CD4-positive, alpha-beta T cell (primary cell): ENCODE measurements at regions not wholly inside any gene's neighbourhood (a gene's known extent, or its start where the extent isn't known, plus 50 kb on each side); places are given as distances from the start of the nearest gene placed in this dataset.

Experiments used
- ATAC-seq: fragments of 200-7000 bp; cut with Tn5 transposase; one replicate; pipeline ENCODE4 v1.10.0; 2022; ENCODE audit warnings: mild to moderate bottlenecking; ENCODE audit not compliant: poor library complexity
- CTCF ChIA-PET: fragments of 350-600 bp; sonication (Branson Sonifier 250); formaldehyde crosslinking; loops from one replicate; lab custom pipeline; 2021; ENCODE audit warnings: antibody characterized with exemption, inconsistent platforms; lab: Charles Lee
- POLR2A ChIA-PET: fragments of 350-600 bp; sonication (Branson Sonifier 250); formaldehyde crosslinking; loops from one replicate; lab custom pipeline; 2021; ENCODE audit warnings: antibody characterized with exemption, inconsistent platforms; lab: Charles Lee
- DNase-seq, 14 experiments: peaks; one replicate each; pipeline ENCODE4 v3.0.0-alpha.2; 2013 to 2020; ENCODE audit warnings: mixed read lengths in 2 of 14
- H3K27ac ChIP-seq, 2 donors: one replicate each; pipeline versions ENCODE4 v1.5.1 to v1.7.0; 2013; ENCODE audit warnings: low read length in 2 of 2, low read depth in 1 of 2, mild to moderate bottlenecking in 1 of 2
- H3K27me3 ChIP-seq, 2 experiments: 1 replicate in 1 of 2; 2 replicates in 1 of 2; pipeline versions ENCODE4 v1.6.1 to v1.7.0; 2013; ENCODE audit warnings: low read length in 2 of 2, control low read depth in 1 of 2, mild to moderate bottlenecking in 1 of 2, moderate library complexity in 1 of 2; ENCODE audit not compliant: insufficient read depth in 2 of 2, control insufficient read depth in 1 of 2
- H3K36me3 ChIP-seq: one replicate; pipeline ENCODE4 v1.6.1; 2013; ENCODE audit warnings: low read length, control low read depth; ENCODE audit not compliant: insufficient read depth
- H3K4me1 ChIP-seq: one replicate; pipeline ENCODE4 v1.6.1; 2013; ENCODE audit warnings: low read length, control low read depth; ENCODE audit not compliant: insufficient read depth
- H3K4me3 ChIP-seq: one replicate; pipeline ENCODE4 v1.5.1; 2013; ENCODE audit warnings: mild to moderate bottlenecking, low read length, moderate library complexity
- H3K9me3 ChIP-seq, 2 experiments: 1 replicate in 1 of 2; 2 replicates in 1 of 2; pipeline versions ENCODE4 v1.6.1 to v1.7.0; 2013; ENCODE audit warnings: low read length in 2 of 2, mild to moderate bottlenecking in 2 of 2, control low read depth in 1 of 2, moderate library complexity in 1 of 2; ENCODE audit not compliant: control insufficient read depth in 1 of 2, insufficient read depth in 1 of 2
- H3K27ac Mint-ChIP-seq: one replicate; pipeline ENCODE4 v1.8.0; 2020; ENCODE audit warnings: mixed read lengths
- H3K27me3 Mint-ChIP-seq: one replicate; pipeline ENCODE4 v1.8.0; 2021; ENCODE audit warnings: mixed read lengths
- H3K36me3 Mint-ChIP-seq: one replicate; pipeline ENCODE4 v1.8.0; 2021; ENCODE audit warnings: low read depth, mixed read lengths
- H3K4me1 Mint-ChIP-seq: one replicate; pipeline ENCODE4 v1.8.0; 2021; ENCODE audit warnings: low read depth, mixed read lengths
- H3K4me3 Mint-ChIP-seq: one replicate; pipeline ENCODE4 v1.8.0; 2020; ENCODE audit warnings: mild to moderate bottlenecking, mixed read lengths
- H3K9me3 Mint-ChIP-seq: one replicate; pipeline ENCODE4 v1.8.0; 2020; ENCODE audit warnings: mixed read lengths
- CTCF ChIP-seq: fragments of 200-600 bp; IDR thresholded peaks from one replicate; pipeline ENCODE4 v1.8.0; 2022; ENCODE audit warnings: antibody characterized with exemption, mild to moderate bottlenecking
- intact Hi-C, 2 experiments: fragments of 100-400 bp; cut with DNase I in 1 of 2; cut with micrococcal nuclease in 1 of 2; formaldehyde crosslinking; loops; one replicate each; pipeline versions ENCODE4 v1.15.1 to v1.9.0; 2023 to 2025; cut with DNase I, micrococcal nuclease

- Mint-ChIP-seq H3K27me3 (no peaks in the 10 kb centered on the region), H3K27ac (no peak overlapping the region), H3K36me3 (no peaks in the 10 kb centered on the region), H3K9me3 (peaks cover 12% of the 10 kb centered on the region), H3K4me1 (no peaks in the 10 kb centered on the region), H3K4me3 (no peak overlapping the region)
- POLR2A ChIA-PET: no interaction called here
- no peaks in the 10 kb centered on the region for H3K27me3 ChIP-seq
- intact Hi-C loops: no loop called here
- no peaks in the 10 kb centered on the region for H3K4me1 ChIP-seq
- TF ChIP-seq CTCF: no peak
- CTCF ChIA-PET: no interaction called here
- ATAC-seq (no peak), DNase-seq (no peak)
- H3K9me3 ChIP-seq: peaks cover 0 to 7% of the 10 kb centered on the region in 2 experiments
- no peak overlapping the region for H3K27ac ChIP-seq
- no peaks in the 10 kb centered on the region for H3K36me3 ChIP-seq
- no peak overlapping the region for H3K4me3 ChIP-seq
Measured at GRCh38 chr3:65015711-65016110, 327.9 kb upstream of the ADAMTS9 start.

GRCh38 chr3:65013053-65013452 is 325.3 kb upstream of the ADAMTS9 start:
- H3K4me3 ChIP-seq: no peak overlapping the region
- no peak overlapping the region for H3K4me3 Mint-ChIP-seq
- CTCF ChIA-PET: no interaction called here
- no peaks in the 10 kb centered on the region for H3K4me1 Mint-ChIP-seq
- H3K27me3 Mint-ChIP-seq: no peaks in the 10 kb centered on the region
- intact Hi-C loops: no loop called here
- DNase-seq: no peak
- no peaks in the 10 kb centered on the region for H3K27me3 ChIP-seq
- H3K27ac ChIP-seq: no peak overlapping the region
- no peak overlapping the region for H3K27ac Mint-ChIP-seq
- TF ChIP-seq CTCF: no peak
- no peak for ATAC-seq
- no peaks in the 10 kb centered on the region for H3K36me3 Mint-ChIP-seq
- peaks cover 0 to 7% of the 10 kb centered on the region in 2 experiments for H3K9me3 ChIP-seq
- peaks cover 12% of the 10 kb centered on the region for H3K9me3 Mint-ChIP-seq
- no peaks in the 10 kb centered on the region for H3K4me1 ChIP-seq
- H3K36me3 ChIP-seq: no peaks in the 10 kb centered on the region
- POLR2A ChIA-PET: no interaction called here

- Histone ChIP-seq H3K36me3 (no peaks in the 10 kb centered on the region), H3K4me1 (no peaks in the 10 kb centered on the region), H3K27ac (no peak overlapping the region), H3K4me3 (no peak overlapping the region), H3K27me3 (no peaks in the 10 kb centered on the region), H3K9me3 (peaks cover 0 to 5% of the 10 kb centered on the region in 2 experiments)
- intact Hi-C loops: no loop called here
- ChIA-PET CTCF (no interaction called here), POLR2A (no interaction called here)
- H3K27ac Mint-ChIP-seq: no peak overlapping the region
- TF ChIP-seq CTCF: no peak
- DNase-seq (no peak), ATAC-seq (no peak)
- no peaks in the 10 kb centered on the region for H3K4me1 Mint-ChIP-seq
- H3K36me3 Mint-ChIP-seq: no peaks in the 10 kb centered on the region
- H3K27me3 Mint-ChIP-seq: no peaks in the 10 kb centered on the region
- H3K9me3 Mint-ChIP-seq: peaks cover 7% of the 10 kb centered on the region
- no peak overlapping the region for H3K4me3 Mint-ChIP-seq
Measured at GRCh38 chr3:65006300-65006739, 318.5 kb upstream of the ADAMTS9 start.
